ENCODE measurements at regions not wholly inside any gene's neighbourhood (a gene's known extent, or its start where the extent isn't known, plus 50 kb on each side); places are given as distances from the start of the nearest gene placed in this dataset.
"Not testable (repeated sequence)": the region's sequence is repeated elsewhere in the genome, so short reads cannot be mapped to it uniquely, and the experiment has no call there.

- DNase-seq = no peak
Measured at GRCh38 chr5:103425686-103426454, 136.7 kb downstream of the NUDT12 start.

- no peak for DNase-seq
Measured at GRCh38 chr5:103424453-103425205, 138.0 kb downstream of the NUDT12 start.

- no peak for DNase-seq
Measured at GRCh38 chr5:103424026-103424425, 138.6 kb downstream of the NUDT12 start.

GRCh38 chr5:103422756-103423155 is 139.8 kb downstream of the NUDT12 start:
- no peak for DNase-seq

- no peak for DNase-seq
Measured at GRCh38 chr5:103414604-103415003, 148.0 kb downstream of the NUDT12 start.

- DNase-seq = no peak
Measured at GRCh38 chr5:103411711-103412110, 150.9 kb downstream of the NUDT12 start.

- no peak for DNase-seq
Measured at GRCh38 chr5:103410172-103410571, 151.6 kb downstream of the MACIR start.

GRCh38 chr5:103409013-103409670 is 150.6 kb downstream of the MACIR start:
- DNase-seq = no peak

GRCh38 chr5:103408408-103408807 is 149.8 kb downstream of the MACIR start:
- DNase-seq = no peak

- DNase-seq = no peak
Measured at GRCh38 chr5:103407402-103407801, 148.8 kb downstream of the MACIR start.

- DNase-seq = no peak
Measured at GRCh38 chr5:103404483-103404882, 145.9 kb downstream of the MACIR start.

GRCh38 chr5:103402851-103403250 is 144.3 kb downstream of the MACIR start:
- DNase-seq = no peak

GRCh38 chr5:103397739-103398581 is 139.4 kb downstream of the MACIR start:
- no peak for DNase-seq

GRCh38 chr5:103394676-103395075 is 136.1 kb downstream of the MACIR start:
- no peak for DNase-seq

- DNase-seq = no peak
Measured at GRCh38 chr5:103393101-103393754, 134.7 kb downstream of the MACIR start.

- no peak for DNase-seq
Measured at GRCh38 chr5:103391659-103392058, 133.1 kb downstream of the MACIR start.

- no peak for DNase-seq
Measured at GRCh38 chr5:103389846-103390245, 131.3 kb downstream of the MACIR start.

- no peak for DNase-seq
Measured at GRCh38 chr5:103389357-103389756, 130.8 kb downstream of the MACIR start.

GRCh38 chr5:103385722-103386121 is 127.2 kb downstream of the MACIR start:
- DNase-seq = no peak

GRCh38 chr5:103377638-103378037 is 119.1 kb downstream of the MACIR start:
- DNase-seq = not testable (repeated sequence)

- no peak for DNase-seq
Measured at GRCh38 chr5:103375863-103376591, 117.5 kb downstream of the MACIR start.

- no peak for DNase-seq
Measured at GRCh38 chr5:103375350-103375749, 116.8 kb downstream of the MACIR start.

Data from NCI-H146 (cell line).